SIG-M5 treated with dmso at 0.1 percent for 504 hours (cell line): ENCODE measurements at regions not wholly inside any gene's neighbourhood (a gene's known extent, or its start where the extent isn't known, plus 50 kb on each side); places are given as distances from the start of the nearest gene placed in this dataset.
"Not testable (repeated sequence)": the region's sequence is repeated elsewhere in the genome, so short reads cannot be mapped to it uniquely, and the experiment has no call there.

Experiments
- DNase-seq: peaks from one replicate; lab custom pipeline; 2025; ENCODE audit not compliant: unreplicated experiment; lab: John Stamatoyannopoulos, UW

DNA sequence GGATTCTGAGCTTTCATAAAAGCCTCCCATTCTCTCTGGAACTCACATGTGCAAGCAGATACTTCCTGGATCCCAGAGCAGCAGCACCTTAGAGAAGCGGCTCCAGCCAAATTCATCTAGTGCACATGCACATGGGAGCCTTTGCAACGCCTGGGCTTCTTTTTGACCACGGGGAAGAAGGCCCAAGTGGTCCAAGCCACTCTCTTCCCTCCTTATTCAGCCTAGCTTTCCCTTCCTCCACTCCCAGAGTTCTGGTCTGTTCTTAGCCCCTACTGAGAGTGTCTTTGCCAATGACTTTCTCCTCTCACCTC is 118.7 kb downstream of the ZNF365 start:
- DNase-seq, result no peak

DNA sequence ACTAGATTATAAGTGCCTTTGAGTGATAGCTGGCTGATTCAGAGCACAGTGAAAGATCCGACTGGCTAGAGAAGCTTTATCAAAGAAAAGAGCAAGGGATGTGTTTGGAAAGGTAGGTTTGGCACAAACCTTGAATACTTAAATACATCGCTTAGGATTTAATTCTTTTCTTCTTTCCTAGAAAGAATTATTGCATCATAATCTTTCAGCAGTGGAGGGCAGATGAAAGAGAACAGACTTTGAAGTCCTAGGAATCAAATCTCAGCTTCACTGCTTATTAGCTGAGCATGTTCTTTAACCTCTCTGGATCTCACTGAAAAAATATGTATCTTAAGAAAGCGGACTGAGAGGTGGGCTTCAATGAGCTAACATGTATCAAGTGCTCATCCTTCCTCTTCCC is 122.8 kb downstream of the ZNF365 start:
- DNase-seq, result no peak

DNA sequence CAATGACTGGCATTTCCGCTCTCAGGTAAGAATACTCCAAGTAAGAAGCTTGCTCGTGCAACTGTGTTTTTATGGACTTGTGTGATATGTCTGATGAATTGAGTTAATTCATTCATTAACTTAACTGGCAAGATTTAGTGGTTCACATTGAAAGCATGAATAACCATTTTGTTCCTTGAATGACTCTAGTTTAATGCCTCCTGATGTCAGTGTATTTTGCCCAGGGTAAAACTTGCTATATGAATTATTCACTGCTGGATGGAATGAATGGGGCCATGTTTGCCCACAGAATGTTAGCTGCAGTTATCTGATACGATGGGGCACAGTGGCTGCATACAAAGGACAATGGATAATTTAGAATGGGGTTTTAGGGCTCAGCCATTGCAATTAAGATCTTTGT is 124.1 kb downstream of the ZNF365 start:
- DNase-seq, result no peak

DNA sequence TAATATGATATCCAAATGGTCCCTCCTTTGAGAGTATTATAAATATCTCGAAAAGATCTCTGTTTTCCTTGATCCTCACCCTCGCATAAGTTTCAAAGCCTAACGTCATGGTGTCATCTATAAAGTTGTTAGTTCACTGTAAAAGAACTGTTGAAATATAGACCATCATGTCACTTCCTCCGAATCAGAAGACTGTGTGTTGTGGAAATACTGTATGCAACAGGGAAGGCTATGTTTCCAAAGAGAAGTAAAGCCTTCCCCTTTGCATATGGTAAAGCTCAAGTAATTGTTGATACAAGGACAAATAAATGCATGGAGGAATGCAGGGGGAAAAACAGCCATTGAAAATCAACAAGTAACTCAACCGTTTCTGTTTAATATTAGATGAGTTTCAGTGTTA is 125.9 kb downstream of the ZNF365 start:
- not testable (repeated sequence) for DNase-seq

DNA sequence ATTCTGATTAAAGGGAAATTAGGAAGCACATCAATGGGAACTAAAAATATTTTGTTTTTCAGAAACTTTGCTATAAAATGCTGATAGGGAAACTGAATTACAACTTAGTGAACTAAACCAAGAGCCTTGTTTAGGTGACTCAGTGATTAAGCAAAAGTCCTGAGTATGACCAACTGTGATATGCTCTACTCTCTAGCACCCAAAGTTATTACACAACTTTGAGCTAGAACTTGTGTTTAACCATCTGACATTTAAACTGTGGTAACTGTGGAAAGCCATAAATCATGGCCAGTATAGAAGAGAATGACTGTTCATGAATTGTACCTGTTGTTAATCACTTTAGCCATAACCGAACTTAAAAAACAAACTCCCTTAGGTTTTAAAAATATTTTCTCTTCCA is 127.4 kb downstream of the ZNF365 start:
- DNase-seq, result peak; percentile 42

DNA sequence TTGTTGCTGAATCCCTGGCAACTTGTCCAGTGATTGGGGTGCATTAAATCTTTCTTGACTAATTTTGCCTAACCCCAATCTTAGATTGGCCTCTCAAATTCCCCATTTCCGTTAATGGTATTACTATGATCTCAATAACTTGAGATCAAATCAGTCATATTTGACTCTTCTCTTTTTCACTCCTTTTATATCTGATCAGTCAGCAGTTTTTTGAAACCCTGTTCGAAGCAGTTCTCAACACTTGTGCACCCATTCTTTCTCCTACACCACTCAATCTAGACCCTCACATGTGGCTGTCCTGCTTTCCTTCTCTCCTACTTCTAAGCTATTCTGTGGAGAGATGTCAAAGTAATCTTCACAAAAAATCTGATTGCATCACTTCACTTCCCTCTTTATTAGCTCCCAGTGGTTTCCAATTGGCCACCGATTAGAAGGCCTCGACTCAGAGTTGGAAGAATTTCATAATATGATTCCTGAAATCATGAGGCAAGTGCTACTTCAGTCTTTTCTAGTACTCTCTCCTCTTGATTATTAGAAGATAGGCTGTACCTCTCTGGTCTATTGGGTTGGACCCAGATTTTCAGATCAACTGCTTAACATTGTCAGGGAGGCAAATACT is 128.9 kb downstream of the ZNF365 start:
- peak; percentile 68 for DNase-seq

DNA sequence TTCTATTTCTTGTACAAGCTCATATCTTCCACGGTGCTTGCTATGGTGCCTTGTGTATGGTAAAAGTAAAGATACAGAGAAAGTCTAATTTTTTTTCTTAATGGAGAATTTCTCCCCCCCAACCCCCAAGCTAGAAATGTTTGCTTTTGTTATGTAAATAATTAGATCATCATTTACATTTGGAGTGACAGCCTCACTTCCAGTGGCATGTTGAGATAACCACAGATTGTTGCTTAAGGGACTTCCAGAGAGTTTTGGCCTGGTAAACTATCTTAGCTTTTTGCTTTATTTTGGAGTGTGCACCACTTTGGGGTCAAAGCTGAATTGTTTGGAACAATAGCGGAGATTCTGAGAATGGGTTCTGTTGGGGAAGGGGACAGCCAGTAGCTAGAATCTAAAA is 129.7 kb downstream of the ZNF365 start:
- no peak for DNase-seq

DNA sequence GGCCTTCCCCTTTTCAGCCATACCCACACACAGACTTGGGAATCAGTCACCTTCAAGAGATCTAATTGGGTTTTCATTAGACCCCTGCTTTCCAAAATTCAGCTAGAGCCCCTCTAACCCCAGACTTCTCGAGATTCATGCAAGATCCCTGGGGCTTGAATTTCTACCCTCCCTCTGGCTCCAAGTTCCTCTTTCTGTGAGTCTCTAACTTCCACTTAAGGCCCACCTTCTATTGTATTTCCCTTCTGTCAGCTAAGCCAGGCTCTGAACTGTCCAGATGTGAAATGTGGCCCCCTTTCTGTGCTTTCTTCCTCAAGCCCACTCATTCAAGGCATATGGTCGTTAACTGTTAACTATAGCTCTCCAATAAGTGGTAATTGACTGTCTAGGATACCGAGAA is 132.2 kb downstream of the ZNF365 start:
- peak; percentile 61 for DNase-seq

DNA sequence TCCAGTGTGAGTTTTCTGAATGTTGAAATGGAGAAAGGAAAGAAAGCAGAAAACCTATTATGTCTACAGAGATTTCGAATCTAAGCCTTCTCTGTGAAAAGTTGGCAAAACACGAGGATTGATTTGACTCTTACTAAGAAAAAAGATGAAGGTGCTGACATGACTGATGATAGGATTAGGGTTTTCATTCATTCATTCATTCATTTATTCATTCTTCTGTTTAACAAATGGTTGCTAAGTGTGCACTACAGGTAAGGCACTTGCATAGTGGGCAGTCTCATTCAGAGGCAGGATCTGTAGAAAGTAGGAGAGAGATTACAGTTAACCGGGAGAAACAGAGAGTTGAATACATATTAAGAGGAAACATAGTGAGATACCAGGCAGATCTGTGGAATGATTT is 137.1 kb downstream of the ZNF365 start:
- no peak for DNase-seq

DNA sequence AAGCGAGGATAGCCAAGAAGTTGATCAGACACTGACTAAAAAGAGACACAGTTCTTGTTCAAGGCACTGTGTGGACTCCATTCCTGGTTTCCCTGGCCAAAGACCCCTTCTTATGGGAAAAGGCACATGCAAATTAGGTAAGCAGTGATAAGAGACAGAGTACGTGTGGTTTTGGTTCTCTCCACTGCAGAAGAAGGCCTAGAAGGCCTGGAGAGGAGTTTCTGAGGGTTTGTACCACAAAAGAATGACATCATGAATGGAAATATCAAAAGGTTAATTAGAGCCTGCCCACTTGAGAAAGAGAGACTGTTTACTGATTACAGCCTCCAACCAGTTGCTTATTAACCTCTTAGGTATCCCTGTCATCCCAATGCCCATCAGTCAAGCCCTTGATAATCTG is 137.5 kb downstream of the ZNF365 start:
- DNase-seq, result no peak

DNA sequence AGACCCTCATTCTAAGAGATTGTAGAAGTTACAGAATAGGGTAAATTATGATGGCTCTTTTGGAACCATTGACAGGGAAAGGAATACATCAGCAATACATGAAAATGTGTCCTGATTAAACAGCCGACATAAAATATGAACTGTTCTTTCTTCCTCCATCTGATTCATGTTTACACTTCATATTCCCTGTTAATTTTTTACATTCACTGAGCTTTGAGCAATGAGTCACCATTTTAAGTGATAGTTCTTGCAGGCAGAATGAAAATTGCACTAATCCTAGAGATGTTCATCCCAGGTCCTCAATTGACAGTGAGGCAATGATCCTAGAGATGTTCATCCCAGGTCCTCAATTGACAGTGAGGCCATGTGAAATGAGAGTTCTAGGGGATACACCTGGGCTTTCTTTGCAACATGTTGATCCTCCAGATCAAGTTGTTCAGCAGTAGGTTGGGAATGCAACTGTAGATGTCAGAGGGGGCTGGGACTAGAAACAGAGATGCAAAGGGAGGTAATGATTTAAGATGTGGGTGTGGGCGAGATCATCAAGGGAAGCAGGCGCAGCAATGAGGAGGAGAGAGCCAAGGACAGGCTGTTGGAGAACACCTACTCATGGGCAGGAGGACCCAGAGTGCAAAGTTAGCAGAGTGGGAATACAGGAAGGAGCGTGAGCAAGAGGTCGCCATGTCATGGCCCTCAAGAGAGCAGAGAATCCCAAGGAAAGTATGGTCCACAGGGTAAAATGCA is 138.7 kb downstream of the ZNF365 start:
- DNase-seq, result no peak

DNA sequence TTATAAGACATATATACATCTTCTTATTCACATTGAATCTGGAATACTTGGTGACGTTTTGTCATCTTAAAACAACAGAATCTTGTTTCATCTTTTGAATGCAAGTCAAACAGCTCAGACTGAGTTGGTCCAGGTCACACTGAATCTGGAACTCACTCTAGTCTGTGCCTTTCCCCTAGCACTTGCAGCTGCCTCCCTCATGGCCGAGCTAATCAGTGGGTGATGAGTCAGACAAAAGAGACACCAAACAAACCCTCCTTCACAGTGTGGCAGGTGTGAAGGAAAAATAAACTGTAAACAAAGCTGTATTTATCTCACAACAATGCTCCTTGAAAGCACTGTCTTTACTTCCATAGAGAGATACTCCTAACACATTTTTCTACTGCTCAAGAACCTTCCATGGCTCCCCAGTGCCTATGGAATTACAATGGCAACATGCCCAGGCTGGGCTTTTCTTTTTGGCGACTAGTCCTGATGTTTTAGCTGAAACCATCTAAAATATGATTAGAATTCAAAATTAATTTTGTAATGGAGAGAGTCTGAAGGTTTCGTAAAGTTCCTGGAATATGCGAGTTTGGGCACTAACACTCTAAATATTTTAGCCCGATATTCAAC is 140.0 kb downstream of the ZNF365 start:
- DNase-seq, result no peak

DNA sequence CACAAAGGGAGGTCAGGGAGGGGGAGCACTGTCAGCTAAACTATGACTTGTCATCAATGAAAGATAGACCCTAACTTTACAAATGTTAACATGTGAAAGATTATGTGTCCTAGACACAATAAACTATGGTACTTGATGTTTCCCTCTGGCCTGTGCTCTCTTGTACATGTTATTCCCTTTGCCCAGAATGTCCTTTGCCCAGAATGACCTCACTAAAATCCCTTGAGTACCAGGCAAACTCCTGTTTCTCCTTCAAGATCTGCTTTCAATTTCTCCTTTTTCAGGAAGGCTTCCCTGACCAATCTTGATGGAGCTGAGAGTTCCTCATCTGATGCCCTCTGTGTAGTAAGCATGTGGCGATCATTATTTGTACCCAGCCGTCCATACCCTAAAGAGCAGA is 143.1 kb downstream of the ZNF365 start:
- no peak for DNase-seq

DNA sequence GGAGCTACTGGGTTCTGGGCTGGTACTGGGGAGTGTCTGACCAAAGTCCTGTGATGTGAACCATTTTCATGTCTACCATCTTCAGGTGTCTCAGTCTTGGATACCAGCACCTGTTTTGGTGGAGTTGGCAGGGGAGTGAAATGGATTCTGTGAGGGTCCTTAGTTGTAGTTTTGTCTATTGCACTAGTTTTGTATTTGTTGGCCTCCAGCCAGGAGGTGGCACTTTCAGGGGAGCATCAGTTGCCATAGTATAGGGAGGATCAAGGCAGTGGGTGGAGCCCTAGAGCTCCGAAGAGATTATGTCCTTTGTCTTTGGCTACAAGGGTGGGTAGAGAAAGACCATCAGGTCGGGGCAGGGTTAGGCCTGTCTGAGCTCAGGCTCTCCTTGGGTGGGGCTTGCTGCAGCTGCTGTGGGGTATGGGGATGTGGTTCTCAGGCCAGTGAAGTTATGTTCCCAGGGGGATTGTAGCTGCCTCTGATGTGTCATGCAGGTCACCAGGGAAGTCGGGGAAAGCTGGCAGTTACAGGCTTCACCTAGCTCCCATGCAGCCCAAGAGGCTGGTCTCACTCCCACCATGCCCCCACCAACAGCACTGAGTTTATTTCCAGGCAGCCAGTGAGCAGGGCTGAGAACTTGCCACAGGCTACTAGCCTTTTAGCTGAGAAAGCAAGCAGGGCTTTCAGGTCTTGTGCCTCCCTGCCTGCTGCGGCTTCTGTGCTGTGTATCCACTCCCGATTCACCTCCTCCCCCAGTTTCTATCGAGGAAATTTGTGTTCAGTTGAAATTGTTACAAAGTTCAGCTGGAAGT is 153.1 kb downstream of the ZNF365 start:
- no peak for DNase-seq

DNA sequence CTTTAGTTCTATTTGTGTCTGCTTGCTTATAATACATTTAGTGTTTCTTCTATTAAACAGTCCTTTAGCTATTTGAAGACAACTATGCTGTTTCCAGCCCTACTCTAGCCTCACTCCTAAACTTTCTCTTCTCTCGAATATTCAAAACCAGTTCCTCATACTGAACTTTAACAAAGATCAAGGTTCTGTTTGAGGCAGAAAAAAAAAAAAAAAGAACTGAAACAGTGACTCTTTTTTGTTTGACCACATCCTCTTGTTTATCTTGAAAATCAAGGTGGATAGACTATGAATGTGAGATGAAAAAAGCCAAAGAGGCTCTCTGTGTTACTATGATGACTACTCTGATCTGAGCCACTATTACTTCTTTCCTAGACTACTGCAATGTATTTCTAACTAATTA is 154.3 kb downstream of the ZNF365 start:
- DNase-seq, result peak; percentile 59

DNA sequence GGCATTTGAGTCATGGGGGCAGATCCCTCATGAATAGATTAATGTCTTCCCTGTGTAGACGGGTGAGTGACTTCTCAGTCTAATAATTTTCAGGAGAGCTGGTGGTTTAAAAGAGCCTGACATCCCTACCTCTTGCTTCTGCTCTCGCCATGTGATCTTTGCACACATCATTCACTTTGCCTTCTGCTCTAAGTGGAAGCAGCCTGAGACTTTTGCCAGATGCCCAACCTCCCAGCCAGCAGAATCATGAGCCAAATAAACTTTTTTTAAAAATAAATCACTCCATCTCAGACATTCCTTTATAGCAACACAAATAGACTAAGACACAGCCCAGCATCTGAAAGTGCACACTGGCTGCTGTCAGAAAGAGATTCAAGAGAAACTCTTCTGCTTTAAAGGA is 155.2 kb downstream of the ZNF365 start:
- no peak for DNase-seq

DNA sequence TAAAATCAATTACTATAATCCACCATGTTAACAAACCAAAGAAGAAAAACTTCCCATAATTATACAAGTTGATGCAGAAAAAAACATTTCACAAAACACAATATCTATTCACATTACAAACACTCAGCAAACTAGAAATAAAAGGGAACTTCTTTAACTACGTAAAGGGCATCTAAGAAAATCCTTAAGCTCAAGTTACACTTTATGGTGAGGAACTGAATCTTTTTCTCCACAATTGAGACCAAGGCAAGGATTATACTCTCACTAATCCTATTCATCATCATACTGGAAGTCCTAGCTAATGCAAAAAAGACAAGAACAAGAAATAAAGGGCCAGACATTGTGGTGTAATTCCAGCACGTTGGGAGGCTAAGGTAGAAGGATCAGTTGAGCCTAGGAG is 159.9 kb downstream of the ZNF365 start:
- no peak for DNase-seq

DNA sequence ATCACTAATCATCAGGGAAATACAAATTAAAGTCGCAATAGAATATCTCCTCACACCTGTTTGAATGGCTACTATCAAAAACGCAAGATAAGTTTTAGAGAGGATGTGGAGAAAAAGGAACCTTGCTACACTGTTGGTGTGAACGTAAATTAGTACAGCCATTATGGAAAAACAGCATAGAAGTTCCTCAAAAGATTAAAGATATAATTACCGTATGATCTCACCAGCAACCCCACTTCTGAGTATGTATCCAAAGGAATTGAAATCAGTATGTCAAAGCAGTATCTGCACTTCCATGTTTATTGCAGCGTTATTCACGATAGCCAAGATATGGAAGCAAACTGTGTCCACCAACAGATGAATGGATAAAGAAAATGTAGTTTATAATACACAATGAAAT is 164.4 kb downstream of the ZNF365 start:
- DNase-seq, result no peak

DNA sequence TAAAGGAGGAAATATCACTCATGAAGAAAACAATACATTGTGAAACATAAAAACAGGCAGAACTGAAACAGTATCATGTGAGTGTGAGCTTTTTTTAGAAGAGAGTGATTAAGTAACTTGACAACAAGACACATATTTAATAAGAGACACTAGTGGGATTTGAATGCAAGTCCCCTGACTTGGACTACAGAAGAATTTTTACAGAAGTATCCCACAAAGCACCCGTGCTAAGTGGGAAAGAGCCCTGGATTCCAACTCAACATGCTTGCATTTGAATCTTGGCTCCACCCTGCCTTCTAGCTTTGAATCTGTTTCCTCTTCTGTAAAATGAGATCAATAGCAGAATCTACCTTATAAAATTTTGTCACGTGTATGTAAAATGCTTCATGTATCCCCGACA is 166.2 kb downstream of the ZNF365 start:
- DNase-seq, result peak; percentile 71

DNA sequence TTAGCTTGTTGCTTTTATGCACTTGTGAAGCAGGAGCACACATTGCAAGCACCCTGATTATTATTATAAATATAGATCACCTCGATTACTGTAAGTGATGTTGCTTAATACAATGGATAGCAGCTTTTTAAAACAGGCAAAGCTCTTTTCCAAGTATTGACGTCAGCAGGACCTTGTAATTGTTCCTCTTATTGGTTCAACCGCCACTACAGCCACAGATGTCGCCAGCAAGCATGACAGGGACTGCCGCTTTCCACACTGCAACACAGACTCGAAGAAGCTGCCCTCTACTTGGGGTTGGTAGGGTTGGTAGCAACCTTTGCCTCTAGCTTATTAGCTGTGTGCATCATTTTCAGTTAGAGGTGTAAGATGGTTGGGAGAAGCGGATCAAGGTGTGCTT is 167.6 kb downstream of the ZNF365 start:
- DNase-seq, result peak; percentile 89

DNA sequence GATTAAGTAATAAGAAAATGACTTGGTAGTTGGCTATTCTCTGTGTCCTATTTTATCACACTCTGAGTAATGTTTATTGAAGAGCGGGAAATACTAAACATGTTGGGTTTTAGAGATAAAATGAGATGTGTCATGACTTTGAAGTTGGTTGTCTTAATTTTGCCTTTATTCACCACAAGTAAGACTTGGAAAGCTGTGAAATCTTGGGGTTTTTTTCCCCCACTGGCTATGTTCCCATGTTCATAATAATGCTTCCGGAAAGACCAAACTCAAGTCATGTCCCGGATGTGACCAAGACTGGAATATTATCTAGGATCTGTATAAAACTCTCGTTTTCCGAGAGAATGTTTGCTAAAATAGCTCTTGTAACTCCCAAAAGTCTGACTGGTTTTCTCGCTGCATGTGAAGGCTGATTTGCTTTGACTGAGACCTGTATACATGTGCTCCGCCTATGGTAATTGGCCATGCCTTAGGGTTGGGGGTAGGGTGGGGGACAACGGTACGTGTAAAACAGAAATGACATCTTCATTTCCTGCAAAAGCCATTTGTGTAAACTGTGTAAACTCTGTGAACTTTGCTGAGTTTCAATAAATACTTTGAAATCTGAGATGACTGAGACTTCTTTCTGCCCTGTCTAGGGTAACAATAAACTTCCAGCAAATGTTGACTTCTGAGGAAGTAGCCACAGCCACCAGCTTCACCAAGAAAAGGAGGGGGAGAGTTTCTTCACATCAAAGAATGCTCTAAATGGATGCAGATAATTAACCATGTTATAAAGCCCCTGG is 169.6 kb downstream of the ZNF365 start:
- DNase-seq, result no peak
